GM23338 (cell line): ENCODE measurements at regions not wholly inside any gene's neighbourhood (a gene's known extent, or its start where the extent isn't known, plus 50 kb on each side); places are given as distances from the start of the nearest gene placed in this dataset.

Experiments used
- ATAC-seq: fragments of 200-7000 bp; cut with Tn5 transposase; 3 replicates; pipeline ENCODE4 v1.9.1; 2020
- DNase-seq: peaks from one replicate; pipeline ENCODE4 v3.0.0-alpha.2; 2015; ENCODE audit warnings: low spot score
- H2AFZ ChIP-seq: fragments of 200-600 bp; sonication (generic); 2 replicates; pipeline ENCODE4 v1.8.0; 2016; ENCODE audit warnings: antibody characterized with exemption, mild to moderate bottlenecking, moderate library complexity
- H3F3A ChIP-seq: fragments of 200-600 bp; sonication (generic); replicated peaks from 2 replicates; pipeline ENCODE4 v1.8.0; 2017; ENCODE audit warnings: antibody characterized with exemption, mixed run types, low read depth
- H3K27ac ChIP-seq: fragments of 200-600 bp; sonication (generic); 2 replicates; pipeline ENCODE4 v1.6.1; 2016; ENCODE audit warnings: low read depth
- H3K27me3 ChIP-seq: fragments of 200-600 bp; sonication (generic); 2 replicates; pipeline ENCODE4 v1.8.0; 2016; ENCODE audit warnings: mild to moderate bottlenecking, mixed run types, moderate library complexity; ENCODE audit not compliant: insufficient read depth
- H3K36me3 ChIP-seq: fragments of 200-600 bp; sonication (generic); 2 replicates; pipeline ENCODE4 v1.8.0; 2016; ENCODE audit warnings: mild to moderate bottlenecking; ENCODE audit not compliant: insufficient read depth
- H3K4me1 ChIP-seq: fragments of 200-600 bp; sonication (generic); 2 replicates; pipeline ENCODE4 v1.8.0; 2016; ENCODE audit warnings: mild to moderate bottlenecking, moderate library complexity; ENCODE audit not compliant: insufficient read depth
- H3K4me2 ChIP-seq: fragments of 200-600 bp; sonication (generic); 2 replicates; pipeline ENCODE4 v1.7.1; 2017; ENCODE audit warnings: mixed run types
- H3K4me3 ChIP-seq: fragments of 200-600 bp; sonication (generic); 2 replicates; pipeline ENCODE4 v1.6.1; 2016; ENCODE audit warnings: mixed run types
- H3K79me2 ChIP-seq: fragments of 200-600 bp; sonication (generic); replicated peaks from 2 replicates; pipeline ENCODE4 v1.8.0; 2017; ENCODE audit warnings: mild to moderate bottlenecking; ENCODE audit not compliant: insufficient read depth
- H3K9me2 ChIP-seq: fragments of 200-600 bp; sonication (generic); 2 replicates; pipeline ENCODE4 v1.8.0; 2017; ENCODE audit not compliant: insufficient read depth
- H4K20me1 ChIP-seq: fragments of 200-600 bp; sonication (generic); replicated peaks from 2 replicates; pipeline ENCODE4 v1.8.0; 2017; ENCODE audit warnings: mild to moderate bottlenecking; ENCODE audit not compliant: insufficient read depth
- H3K27ac Mint-ChIP-seq: 2 replicates; pipeline ENCODE4 v1.8.0; 2020; ENCODE audit warnings: inconsistent platforms, mild to moderate bottlenecking, moderate library complexity, mixed read lengths
- H3K27me3 Mint-ChIP-seq: 3 replicates; pipeline ENCODE4 v1.8.0; 2022; ENCODE audit warnings: low read depth, mild to moderate bottlenecking, moderate library complexity, mixed read lengths, inconsistent platforms; ENCODE audit not compliant: insufficient read depth, poor library complexity
- H3K36me3 Mint-ChIP-seq: 3 replicates; pipeline ENCODE4 v1.8.0; 2021; ENCODE audit warnings: low read depth, mild to moderate bottlenecking, inconsistent platforms, moderate library complexity, mixed read lengths
- H3K4me1 Mint-ChIP-seq: 3 replicates; pipeline ENCODE4 v1.8.0; 2020; ENCODE audit warnings: mild to moderate bottlenecking, inconsistent platforms, mixed read lengths
- H3K4me3 Mint-ChIP-seq: 3 replicates; pipeline ENCODE4 v1.8.0; 2021; ENCODE audit warnings: moderate library complexity, mild to moderate bottlenecking, inconsistent platforms, mixed read lengths
- H3K9me3 Mint-ChIP-seq: 3 replicates; pipeline ENCODE4 v1.8.0; 2020; ENCODE audit warnings: moderate library complexity, mild to moderate bottlenecking, inconsistent platforms, mixed read lengths
- EZH2 ChIP-seq: fragments of 200-600 bp; sonication (generic); IDR thresholded peaks from one replicate; pipeline ENCODE4 v1.8.0; 2017; ENCODE audit warnings: antibody characterized with exemption, mild to moderate bottlenecking, low read depth; ENCODE audit not compliant: unreplicated experiment
- TF ChIP-seq, protein P1 (sequence below): fragments of 250-450 bp; sonication (Bioruptor Pico); IDR thresholded peaks from 2 replicates; pipeline ENCODE4 v1.5.0; 2020; ENCODE audit warnings: mild to moderate bottlenecking, moderate library complexity

DNA sequence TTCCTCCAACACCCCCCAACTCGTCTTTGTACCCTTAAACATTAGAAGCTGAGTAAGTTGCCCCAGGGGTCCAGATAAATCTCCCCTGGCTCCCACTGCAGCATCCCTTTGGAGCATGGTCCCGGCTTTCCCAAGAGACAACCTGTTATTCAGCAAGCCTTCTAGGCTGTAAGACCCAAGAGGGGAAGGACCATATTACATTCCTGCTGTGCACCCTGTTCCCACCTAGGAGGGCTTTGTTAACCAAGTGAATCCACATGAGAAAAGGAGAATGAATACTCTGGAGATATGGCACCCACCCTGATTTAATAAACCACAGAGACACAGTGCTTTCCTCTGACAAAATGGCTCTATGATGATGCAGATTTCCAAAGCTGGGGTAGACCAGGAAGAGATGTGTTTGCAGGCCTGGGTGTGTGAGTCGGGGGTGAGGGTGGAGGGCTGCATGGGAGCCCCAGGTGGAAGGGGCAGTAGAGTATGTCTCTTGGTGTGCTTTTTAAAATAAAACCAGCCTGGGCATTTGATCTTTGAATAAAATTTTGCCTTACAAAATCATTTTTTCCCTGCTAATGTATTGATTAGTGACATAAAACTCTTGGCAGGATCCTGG, 325.2 kb downstream of the DRD1 start:
- Mint-ChIP-seq H3K36me3 (peaks cover 3% of the 10 kb centered on the region), H3K27ac (peak overlapping the region; percentile 71; the same call in 1 of the 2 replicates)
- H3K79me2 ChIP-seq = no peaks in the 10 kb centered on the region

More for the DNA sequence above, 325.2 kb downstream of the DRD1 start:
- H3K27me3 ChIP-seq = no peaks in the 10 kb centered on the region
- Mint-ChIP-seq H3K9me3 (peaks cover 15% of the 10 kb centered on the region; the same call in 2 of the 3 replicates), H3K4me1 (peaks cover 23% of the 10 kb centered on the region), H3K4me3 (no peak overlapping the region), H3K27me3 (peaks cover 6% of the 10 kb centered on the region)
- DNase-seq = peak; percentile 4
- no peaks in the 10 kb centered on the region for H3F3A ChIP-seq
- H3K4me2 ChIP-seq = 0 out of 2 replicates have a peak overlapping the region, but pooled peaks have one; percentile 1
- H3K36me3 ChIP-seq = no peaks in the 10 kb centered on the region; the same call in 1 of the 2 replicates
- no peak overlapping the region for H3K27ac ChIP-seq
- H3K4me1 ChIP-seq = peaks cover 17% of the 10 kb centered on the region
- peak; percentile 79 for ATAC-seq
- no peak overlapping the region for H3K4me3 ChIP-seq
- TF ChIP-seq EZH2 = no peak
- TF ChIP-seq, protein P1, sequence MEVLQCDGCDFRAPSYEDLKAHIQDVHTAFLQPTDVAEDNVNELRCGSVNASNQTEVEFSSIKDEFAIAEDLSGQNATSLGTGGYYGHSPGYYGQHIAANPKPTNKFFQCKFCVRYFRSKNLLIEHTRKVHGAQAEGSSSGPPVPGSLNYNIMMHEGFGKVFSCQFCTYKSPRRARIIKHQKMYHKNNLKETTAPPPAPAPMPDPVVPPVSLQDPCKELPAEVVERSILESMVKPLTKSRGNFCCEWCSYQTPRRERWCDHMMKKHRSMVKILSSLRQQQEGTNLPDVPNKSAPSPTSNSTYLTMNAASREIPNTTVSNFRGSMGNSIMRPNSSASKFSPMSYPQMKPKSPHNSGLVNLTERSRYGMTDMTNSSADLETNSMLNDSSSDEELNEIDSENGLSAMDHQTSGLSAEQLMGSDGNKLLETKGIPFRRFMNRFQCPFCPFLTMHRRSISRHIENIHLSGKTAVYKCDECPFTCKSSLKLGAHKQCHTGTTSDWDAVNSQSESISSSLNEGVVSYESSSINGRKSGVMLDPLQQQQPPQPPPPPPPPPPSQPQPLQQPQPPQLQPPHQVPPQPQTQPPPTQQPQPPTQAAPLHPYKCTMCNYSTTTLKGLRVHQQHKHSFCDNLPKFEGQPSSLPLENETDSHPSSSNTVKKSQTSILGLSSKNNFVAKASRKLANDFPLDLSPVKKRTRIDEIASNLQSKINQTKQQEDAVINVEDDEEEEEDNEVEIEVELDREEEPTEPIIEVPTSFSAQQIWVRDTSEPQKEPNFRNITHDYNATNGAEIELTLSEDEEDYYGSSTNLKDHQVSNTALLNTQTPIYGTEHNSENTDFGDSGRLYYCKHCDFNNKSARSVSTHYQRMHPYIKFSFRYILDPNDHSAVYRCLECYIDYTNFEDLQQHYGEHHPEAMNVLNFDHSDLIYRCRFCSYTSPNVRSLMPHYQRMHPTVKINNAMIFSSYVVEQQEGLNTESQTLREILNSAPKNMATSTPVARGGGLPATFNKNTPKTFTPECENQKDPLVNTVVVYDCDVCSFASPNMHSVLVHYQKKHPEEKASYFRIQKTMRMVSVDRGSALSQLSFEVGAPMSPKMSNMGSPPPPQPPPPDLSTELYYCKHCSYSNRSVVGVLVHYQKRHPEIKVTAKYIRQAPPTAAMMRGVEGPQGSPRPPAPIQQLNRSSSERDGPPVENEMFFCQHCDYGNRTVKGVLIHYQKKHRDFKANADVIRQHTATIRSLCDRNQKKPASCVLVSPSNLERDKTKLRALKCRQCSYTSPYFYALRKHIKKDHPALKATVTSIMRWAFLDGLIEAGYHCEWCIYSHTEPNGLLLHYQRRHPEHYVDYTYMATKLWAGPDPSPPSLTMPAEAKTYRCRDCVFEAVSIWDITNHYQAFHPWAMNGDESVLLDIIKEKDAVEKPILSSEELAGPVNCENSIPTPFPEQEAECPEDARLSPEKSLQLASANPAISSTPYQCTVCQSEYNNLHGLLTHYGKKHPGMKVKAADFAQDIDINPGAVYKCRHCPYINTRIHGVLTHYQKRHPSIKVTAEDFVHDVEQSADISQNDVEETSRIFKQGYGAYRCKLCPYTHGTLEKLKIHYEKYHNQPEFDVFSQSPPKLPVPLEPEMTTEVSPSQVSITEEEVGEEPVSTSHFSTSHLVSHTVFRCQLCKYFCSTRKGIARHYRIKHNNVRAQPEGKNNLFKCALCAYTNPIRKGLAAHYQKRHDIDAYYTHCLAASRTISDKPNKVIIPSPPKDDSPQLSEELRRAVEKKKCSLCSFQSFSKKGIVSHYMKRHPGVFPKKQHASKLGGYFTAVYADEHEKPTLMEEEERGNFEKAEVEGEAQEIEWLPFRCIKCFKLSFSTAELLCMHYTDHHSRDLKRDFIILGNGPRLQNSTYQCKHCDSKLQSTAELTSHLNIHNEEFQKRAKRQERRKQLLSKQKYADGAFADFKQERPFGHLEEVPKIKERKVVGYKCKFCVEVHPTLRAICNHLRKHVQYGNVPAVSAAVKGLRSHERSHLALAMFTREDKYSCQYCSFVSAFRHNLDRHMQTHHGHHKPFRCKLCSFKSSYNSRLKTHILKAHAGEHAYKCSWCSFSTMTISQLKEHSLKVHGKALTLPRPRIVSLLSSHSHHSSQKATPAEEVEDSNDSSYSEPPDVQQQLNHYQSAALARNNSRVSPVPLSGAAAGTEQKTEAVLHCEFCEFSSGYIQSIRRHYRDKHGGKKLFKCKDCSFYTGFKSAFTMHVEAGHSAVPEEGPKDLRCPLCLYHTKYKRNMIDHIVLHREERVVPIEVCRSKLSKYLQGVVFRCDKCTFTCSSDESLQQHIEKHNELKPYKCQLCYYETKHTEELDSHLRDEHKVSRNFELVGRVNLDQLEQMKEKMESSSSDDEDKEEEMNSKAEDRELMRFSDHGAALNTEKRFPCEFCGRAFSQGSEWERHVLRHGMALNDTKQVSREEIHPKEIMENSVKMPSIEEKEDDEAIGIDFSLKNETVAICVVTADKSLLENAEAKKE (CRISPR knock-in tag) = peak; percentile 62; the same call in 1 of the 2 replicates
- H3K9me2 ChIP-seq = peaks cover 9% of the 10 kb centered on the region; the same call in 1 of the 2 replicates
- H2AFZ ChIP-seq = no peak overlapping the region; the same call in 1 of the 2 replicates
- H4K20me1 ChIP-seq = no peaks in the 10 kb centered on the region
